MCF 10A (cell line): ENCODE measurements at regions not wholly inside any gene's neighbourhood (a gene's known extent, or its start where the extent isn't known, plus 50 kb on each side); places are given as distances from the start of the nearest gene placed in this dataset.

Source experiments
- BruUV-seq: library from RNA; stranded (reverse); fragments of 400-500 nt; replicated peaks from 2 replicates; lab custom pipeline; 2021; lab: Mats Ljungman, UMichigan
- CTCF ChIA-PET: fragments of 300-600 bp; sonication (Branson Sonifier 250); formaldehyde crosslinking; extraction: SDS; loops from one replicate; lab custom pipeline; 2021; ENCODE audit warnings: antibody characterized with exemption, inconsistent platforms; lab: Yijun Ruan, JAX
- POLR2A ChIA-PET: fragments of 300-600, 350-650 bp; sonication (Branson Sonifier 250); formaldehyde crosslinking; extraction: SDS; loops from one replicate; lab custom pipeline; 2020; ENCODE audit warnings: antibody characterized with exemption, inconsistent platforms; lab: Yijun Ruan, JAX
- DNase-seq: peaks from one replicate; pipeline ENCODE4 v3.0.0-alpha.2; 2018; ENCODE audit not compliant: unreplicated experiment
- H3K27ac Mint-ChIP-seq: one replicate; pipeline ENCODE4 v1.8.0; 2022; ENCODE audit warnings: mild to moderate bottlenecking, low read depth, mixed read lengths; ENCODE audit not compliant: unreplicated experiment
- H3K27me3 Mint-ChIP-seq: one replicate; pipeline ENCODE4 v1.8.0; 2022; ENCODE audit warnings: mixed read lengths; ENCODE audit not compliant: insufficient read depth, unreplicated experiment
- H3K36me3 Mint-ChIP-seq: one replicate; pipeline ENCODE4 v1.8.0; 2022; ENCODE audit warnings: mild to moderate bottlenecking, moderate library complexity, mixed read lengths; ENCODE audit not compliant: insufficient read depth, unreplicated experiment
- H3K4me1 Mint-ChIP-seq: one replicate; pipeline ENCODE4 v1.8.0; 2022; ENCODE audit warnings: mixed read lengths; ENCODE audit not compliant: insufficient read depth, unreplicated experiment
- H3K4me3 Mint-ChIP-seq: one replicate; pipeline ENCODE4 v1.8.0; 2022; ENCODE audit warnings: mild to moderate bottlenecking, moderate library complexity, mixed read lengths; ENCODE audit not compliant: unreplicated experiment
- H3K9me3 Mint-ChIP-seq: one replicate; pipeline ENCODE4 v1.8.0; 2022; ENCODE audit warnings: mixed read lengths; ENCODE audit not compliant: unreplicated experiment
- intact Hi-C: fragments of 100-400 bp; cut with micrococcal nuclease; formaldehyde crosslinking; loops from 2 replicates; pipeline ENCODE4 v1.14.1; 2022
- TF ChIP-seq, protein P1 (sequence below): fragments of 200-600 bp; IDR thresholded peaks from one replicate; pipeline ENCODE4 v1.8.0; 2022; ENCODE audit warnings: antibody characterized with exemption, mild to moderate bottlenecking; ENCODE audit not compliant: unreplicated experiment

DNA sequence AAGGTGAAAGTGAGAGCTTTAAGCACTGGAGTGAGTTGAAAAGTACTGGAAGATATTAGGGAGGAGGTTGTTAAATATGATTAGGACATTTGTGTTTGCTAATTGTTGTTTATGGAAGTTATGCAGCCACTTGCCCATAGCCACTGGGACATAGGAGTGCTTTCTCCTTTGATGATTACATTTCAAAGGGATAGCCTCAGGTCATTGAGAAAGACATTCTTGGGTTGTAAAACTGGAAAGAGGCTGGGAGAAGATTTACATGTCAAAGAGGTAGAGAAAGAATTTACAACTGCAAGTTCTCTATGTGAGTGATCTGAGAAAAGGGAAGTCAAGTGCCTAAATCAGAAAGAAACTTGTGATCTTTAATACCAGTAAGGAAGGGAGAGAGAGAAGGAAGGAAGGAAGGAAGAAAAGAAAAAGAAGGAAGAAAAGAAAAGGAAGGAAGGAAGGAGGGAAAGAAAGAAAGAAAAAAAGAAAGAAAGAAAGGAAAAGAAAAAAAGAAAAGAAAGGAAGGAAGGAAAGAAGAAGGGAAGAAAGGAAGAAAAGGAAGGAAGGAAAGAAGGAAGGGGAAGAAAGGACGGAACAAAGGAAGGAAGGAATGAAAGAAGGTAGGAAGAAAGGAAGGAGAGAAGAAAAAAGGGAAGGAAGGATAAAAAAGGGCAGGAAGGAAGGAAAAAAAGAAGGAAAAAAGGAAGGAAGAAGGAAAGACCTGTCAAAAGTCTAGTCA, 284.6 kb upstream of the DPYD start:
- Mint-ChIP-seq H3K27me3 (no peaks in the 10 kb centered on the region), H3K4me1 (peaks cover 10% of the 10 kb centered on the region), H3K36me3 (no peaks in the 10 kb centered on the region), H3K9me3 (peaks cover 8% of the 10 kb centered on the region), H3K4me3 (no peak overlapping the region), H3K27ac (no peak overlapping the region)
- TF ChIP-seq, protein P1, sequence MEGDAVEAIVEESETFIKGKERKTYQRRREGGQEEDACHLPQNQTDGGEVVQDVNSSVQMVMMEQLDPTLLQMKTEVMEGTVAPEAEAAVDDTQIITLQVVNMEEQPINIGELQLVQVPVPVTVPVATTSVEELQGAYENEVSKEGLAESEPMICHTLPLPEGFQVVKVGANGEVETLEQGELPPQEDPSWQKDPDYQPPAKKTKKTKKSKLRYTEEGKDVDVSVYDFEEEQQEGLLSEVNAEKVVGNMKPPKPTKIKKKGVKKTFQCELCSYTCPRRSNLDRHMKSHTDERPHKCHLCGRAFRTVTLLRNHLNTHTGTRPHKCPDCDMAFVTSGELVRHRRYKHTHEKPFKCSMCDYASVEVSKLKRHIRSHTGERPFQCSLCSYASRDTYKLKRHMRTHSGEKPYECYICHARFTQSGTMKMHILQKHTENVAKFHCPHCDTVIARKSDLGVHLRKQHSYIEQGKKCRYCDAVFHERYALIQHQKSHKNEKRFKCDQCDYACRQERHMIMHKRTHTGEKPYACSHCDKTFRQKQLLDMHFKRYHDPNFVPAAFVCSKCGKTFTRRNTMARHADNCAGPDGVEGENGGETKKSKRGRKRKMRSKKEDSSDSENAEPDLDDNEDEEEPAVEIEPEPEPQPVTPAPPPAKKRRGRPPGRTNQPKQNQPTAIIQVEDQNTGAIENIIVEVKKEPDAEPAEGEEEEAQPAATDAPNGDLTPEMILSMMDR = no peak
- BruUV-seq = no TSS peak
- ChIA-PET CTCF (interaction anchor here (0.5 kb wide), 1 partner anchor 33 kb away, joined by 3 read pairs; no protein-coding TSS in a partner anchor), POLR2A (no interaction called here)
- intact Hi-C loops = no loop called here
- no peak for DNase-seq

DNA sequence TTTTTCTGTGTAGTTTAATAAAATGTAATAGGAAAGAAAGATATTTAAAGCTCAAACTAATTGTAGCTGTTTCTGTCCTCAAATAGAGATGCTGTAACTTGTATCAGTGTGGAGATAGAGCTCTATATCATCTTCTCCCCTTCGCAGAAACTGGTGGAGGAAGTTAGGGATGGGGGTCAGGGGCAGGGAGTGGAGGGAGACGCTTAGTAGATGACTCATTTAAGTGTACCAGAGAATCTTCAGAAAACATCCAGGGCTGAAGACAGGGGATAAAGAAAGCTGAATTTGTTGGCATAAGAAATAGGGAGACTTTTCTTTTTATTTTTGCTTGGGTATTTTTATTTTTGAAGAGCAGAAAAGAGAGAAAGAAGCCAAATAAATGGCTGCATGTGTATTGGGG, 282.6 kb upstream of the DPYD start:
- peaks cover 8% of the 10 kb centered on the region for H3K9me3 Mint-ChIP-seq
- no TSS peak for BruUV-seq
- intact Hi-C loops = no loop called here
- TF ChIP-seq, protein P1 = no peak
- POLR2A ChIA-PET = no interaction called here
- H3K4me1 Mint-ChIP-seq = peaks cover 10% of the 10 kb centered on the region
- CTCF ChIA-PET = no interaction called here
- no peaks in the 10 kb centered on the region for H3K27me3 Mint-ChIP-seq
- H3K4me3 Mint-ChIP-seq = no peak overlapping the region
- H3K27ac Mint-ChIP-seq = no peak overlapping the region
- DNase-seq = no peak
- no peaks in the 10 kb centered on the region for H3K36me3 Mint-ChIP-seq

DNA sequence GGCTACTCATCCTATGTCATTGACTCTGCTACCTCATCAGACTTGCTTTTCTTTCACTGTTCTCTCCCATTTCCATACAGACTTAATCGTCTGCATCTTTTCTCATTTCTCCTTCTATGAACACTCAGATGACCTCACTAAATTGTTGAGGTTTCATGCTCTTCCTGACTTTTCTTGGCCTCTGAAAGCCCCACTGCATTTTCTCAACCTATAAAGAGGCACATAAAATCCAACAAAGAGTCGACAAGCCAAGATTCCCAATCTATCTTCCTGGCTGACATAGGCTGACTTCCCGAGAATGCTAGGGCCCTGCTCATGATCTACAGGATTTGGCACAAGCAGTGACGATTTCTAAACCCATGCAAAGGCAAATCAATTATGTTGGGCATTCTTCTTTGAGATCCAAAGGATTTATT, 280.8 kb upstream of the DPYD start:
- H3K9me3 Mint-ChIP-seq = peaks cover 8% of the 10 kb centered on the region
- H3K27me3 Mint-ChIP-seq = no peaks in the 10 kb centered on the region

DNA sequence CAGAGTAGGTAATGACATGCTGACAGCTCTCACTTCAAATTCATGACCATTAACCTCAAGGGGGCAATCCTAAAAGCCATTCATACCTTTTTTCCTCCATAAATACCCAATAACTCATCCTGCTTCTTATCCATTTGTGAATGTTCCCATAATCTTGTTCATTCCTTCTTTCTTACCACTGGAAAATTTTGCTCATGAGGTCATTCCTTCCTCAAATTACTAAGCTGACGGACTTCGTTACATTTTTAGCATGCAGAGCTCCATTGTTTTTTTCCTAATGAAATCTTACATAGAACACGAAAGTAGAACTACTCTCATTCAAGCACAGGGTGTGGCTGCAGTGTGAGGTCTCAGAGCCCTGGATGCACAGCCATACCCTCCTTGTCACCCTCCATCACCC, 276.5 kb upstream of the DPYD start:
- DNase-seq = no peak
- intact Hi-C loops = no loop called here
- no peak overlapping the region for H3K4me3 Mint-ChIP-seq
- no peaks in the 10 kb centered on the region for H3K4me1 Mint-ChIP-seq
- CTCF ChIA-PET = interaction anchor here (0.6 to 0.9 kb wide), 2 partner anchors 15 to 115 kb away, joined by 3 read pairs; no protein-coding TSS in a partner anchor
- POLR2A ChIA-PET = no interaction called here
- no peak overlapping the region for H3K27ac Mint-ChIP-seq
- BruUV-seq = no TSS peak
- no peaks in the 10 kb centered on the region for H3K9me3 Mint-ChIP-seq
- H3K27me3 Mint-ChIP-seq = no peaks in the 10 kb centered on the region
- TF ChIP-seq, protein P1 = no peak
- H3K36me3 Mint-ChIP-seq = no peaks in the 10 kb centered on the region

More for the DNA sequence above, 280.8 kb upstream of the DPYD start:
- H3K4me3 Mint-ChIP-seq = no peak overlapping the region
- ChIA-PET POLR2A (no interaction called here), CTCF (interaction anchor here (0.6 kb wide), 1 partner anchor 18 kb away, joined by 3 read pairs; no protein-coding TSS in a partner anchor)
- H3K36me3 Mint-ChIP-seq = no peaks in the 10 kb centered on the region
- no TSS peak for BruUV-seq
- intact Hi-C loops = no loop called here
- no peak overlapping the region for H3K27ac Mint-ChIP-seq
- TF ChIP-seq, protein P1 = no peak
- H3K4me1 Mint-ChIP-seq = peaks cover 10% of the 10 kb centered on the region
- DNase-seq = no peak
